ENCODE measurements at regions not wholly inside any gene's neighbourhood (a gene's known extent, or its start where the extent isn't known, plus 50 kb on each side); places are given as distances from the start of the nearest gene placed in this dataset.

DNA sequence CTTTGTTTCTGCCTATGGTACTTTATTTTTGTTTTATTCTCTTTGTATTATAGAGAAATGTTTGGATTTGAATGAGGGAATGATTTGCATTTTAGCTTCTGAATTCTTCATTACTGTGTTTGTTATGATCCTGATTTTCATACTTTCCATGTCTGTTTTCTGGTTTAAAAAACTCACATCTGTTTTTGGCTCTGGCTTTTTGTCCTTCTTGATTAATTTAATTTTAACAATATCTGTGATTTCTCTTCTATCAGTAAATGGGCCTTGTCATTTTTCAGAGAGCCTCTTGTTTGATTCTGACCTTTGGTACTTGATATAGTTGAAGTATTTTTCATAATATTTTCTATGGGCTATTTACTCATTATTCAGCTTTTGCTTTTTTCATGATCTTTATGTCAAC lies 341.6 kb upstream of the HAND2 start:
- no peaks in the 10 kb centered on the region for H3K4me1 ChIP-seq (ENCODE audit: control insufficient read depth, low read length)
- H3F3A ChIP-seq (ENCODE audit: control insufficient read depth, insufficient read depth): no peaks in the 10 kb centered on the region
- H3K4me2 ChIP-seq (ENCODE audit: low read length): no peak overlapping the region
- H3K27ac ChIP-seq (ENCODE audit: low read depth, low read length): no peak overlapping the region
- TF ChIP-seq EZH2phosphoT487 (IDR thresholded peaks at IDR 0.05; ENCODE audit: borderline replicate concordance, low read length): no peak
- TF ChIP-seq, protein P1, sequence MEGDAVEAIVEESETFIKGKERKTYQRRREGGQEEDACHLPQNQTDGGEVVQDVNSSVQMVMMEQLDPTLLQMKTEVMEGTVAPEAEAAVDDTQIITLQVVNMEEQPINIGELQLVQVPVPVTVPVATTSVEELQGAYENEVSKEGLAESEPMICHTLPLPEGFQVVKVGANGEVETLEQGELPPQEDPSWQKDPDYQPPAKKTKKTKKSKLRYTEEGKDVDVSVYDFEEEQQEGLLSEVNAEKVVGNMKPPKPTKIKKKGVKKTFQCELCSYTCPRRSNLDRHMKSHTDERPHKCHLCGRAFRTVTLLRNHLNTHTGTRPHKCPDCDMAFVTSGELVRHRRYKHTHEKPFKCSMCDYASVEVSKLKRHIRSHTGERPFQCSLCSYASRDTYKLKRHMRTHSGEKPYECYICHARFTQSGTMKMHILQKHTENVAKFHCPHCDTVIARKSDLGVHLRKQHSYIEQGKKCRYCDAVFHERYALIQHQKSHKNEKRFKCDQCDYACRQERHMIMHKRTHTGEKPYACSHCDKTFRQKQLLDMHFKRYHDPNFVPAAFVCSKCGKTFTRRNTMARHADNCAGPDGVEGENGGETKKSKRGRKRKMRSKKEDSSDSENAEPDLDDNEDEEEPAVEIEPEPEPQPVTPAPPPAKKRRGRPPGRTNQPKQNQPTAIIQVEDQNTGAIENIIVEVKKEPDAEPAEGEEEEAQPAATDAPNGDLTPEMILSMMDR (IDR thresholded peaks at IDR 0.05; ENCODE audit: low read depth, low read length, poor library complexity, severe bottlenecking): no peak
- H3K9me2 ChIP-seq (replicated peaks; ENCODE audit: control insufficient read depth, low read length): no peaks in the 10 kb centered on the region
- no peaks in the 10 kb centered on the region for H3K36me3 ChIP-seq (ENCODE audit: control insufficient read depth, low read length)
- H3K4me3 ChIP-seq (ENCODE audit: low read length): no peak overlapping the region
- no peaks in the 10 kb centered on the region for H4K20me1 ChIP-seq (ENCODE audit: control insufficient read depth, insufficient read depth, low read depth, low read length)
- H3K9me3 ChIP-seq (ENCODE audit: control insufficient read depth, insufficient read depth, low read length): no peaks in the 10 kb centered on the region
- H3K27me3 ChIP-seq (ENCODE audit: control insufficient read depth, low read length): no peaks in the 10 kb centered on the region
- H3K79me2 ChIP-seq (ENCODE audit: control insufficient read depth, low read length): no peaks in the 10 kb centered on the region

DNA sequence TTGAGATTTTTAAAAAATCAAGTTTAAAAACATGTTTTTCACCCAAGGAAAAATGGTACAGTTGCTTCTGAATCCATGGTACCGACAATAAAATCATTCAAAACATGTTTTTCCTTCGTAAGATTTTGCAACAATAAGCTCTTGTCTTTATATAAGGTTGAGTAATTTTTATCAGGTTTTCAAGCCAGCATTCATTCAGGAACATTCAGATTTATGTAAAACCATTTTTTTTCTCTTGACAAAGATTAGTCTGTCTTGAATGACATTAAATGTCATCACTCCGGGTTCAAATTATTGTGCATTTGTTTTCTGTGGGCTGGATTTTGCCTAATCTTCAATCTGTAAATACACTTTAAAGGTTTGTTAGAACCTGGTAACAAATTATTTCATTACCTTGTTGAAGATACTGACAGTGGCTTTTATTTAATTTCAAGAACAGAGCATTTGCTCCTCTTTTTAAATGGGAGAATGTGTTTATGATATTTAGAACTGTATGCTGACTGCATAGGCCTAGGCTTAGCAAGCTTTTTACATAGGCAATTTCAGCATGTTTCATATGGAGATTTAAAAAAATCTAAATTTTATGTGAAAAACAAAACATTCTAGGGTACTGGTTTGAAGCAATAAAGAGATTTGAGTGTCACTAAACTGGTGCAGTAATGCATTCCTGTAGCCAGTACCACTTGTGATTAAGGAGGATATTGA lies 336.4 kb upstream of the HAND2 start:
- no peak overlapping the region for H3K27ac ChIP-seq (ENCODE audit: low read depth, low read length)
- H3K4me3 ChIP-seq (ENCODE audit: low read length): no peak overlapping the region

DNA sequence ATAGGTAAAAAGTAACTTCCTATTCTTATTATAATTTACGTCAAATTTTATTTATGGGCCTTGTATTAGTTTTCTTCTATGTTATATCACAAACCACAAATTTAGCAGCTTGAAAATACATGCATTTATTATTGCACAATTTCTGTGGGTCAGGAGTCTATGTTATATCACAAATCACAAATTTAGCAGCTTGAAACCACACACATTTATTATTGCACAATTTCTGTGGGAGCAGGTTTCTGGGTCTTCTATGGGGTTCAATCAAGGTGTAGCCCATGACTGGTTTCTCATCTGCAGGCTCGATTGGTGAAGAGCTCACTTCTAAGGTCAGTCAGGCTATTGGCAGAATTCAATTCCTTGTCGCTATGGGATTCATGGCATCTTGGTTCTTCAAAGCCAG lies 332.7 kb upstream of the HAND2 start:
- no peak overlapping the region for H3K4me2 ChIP-seq (ENCODE audit: low read length)
- H4K20me1 ChIP-seq (ENCODE audit: control insufficient read depth, insufficient read depth, low read depth, low read length): no peaks in the 10 kb centered on the region
- H3K4me3 ChIP-seq (ENCODE audit: low read length): no peak overlapping the region
- H3K27me3 ChIP-seq (ENCODE audit: control insufficient read depth, low read length): no peaks in the 10 kb centered on the region
- no peaks in the 10 kb centered on the region for H3K4me1 ChIP-seq (ENCODE audit: control insufficient read depth, low read length)
- no peaks in the 10 kb centered on the region for H3F3A ChIP-seq (ENCODE audit: control insufficient read depth, insufficient read depth)
- no peaks in the 10 kb centered on the region for H3K9me2 ChIP-seq (replicated peaks; ENCODE audit: control insufficient read depth, low read length)
- no peak for TF ChIP-seq EZH2phosphoT487 (IDR thresholded peaks at IDR 0.05; ENCODE audit: borderline replicate concordance, low read length)
- TF ChIP-seq, protein P1 (IDR thresholded peaks at IDR 0.05; ENCODE audit: low read depth, low read length, poor library complexity, severe bottlenecking): no peak
- H3K79me2 ChIP-seq (ENCODE audit: control insufficient read depth, low read length): no peaks in the 10 kb centered on the region
- H3K27ac ChIP-seq (ENCODE audit: low read depth, low read length): no peak overlapping the region
- H3K9me3 ChIP-seq (ENCODE audit: control insufficient read depth, insufficient read depth, low read length): no peaks in the 10 kb centered on the region
- H3K36me3 ChIP-seq (ENCODE audit: control insufficient read depth, low read length): no peaks in the 10 kb centered on the region

More for the DNA sequence above, 336.4 kb upstream of the HAND2 start:
- no peaks in the 10 kb centered on the region for H3F3A ChIP-seq (ENCODE audit: control insufficient read depth, insufficient read depth)
- no peaks in the 10 kb centered on the region for H3K27me3 ChIP-seq (ENCODE audit: control insufficient read depth, low read length)
- H3K9me3 ChIP-seq (ENCODE audit: control insufficient read depth, insufficient read depth, low read length): no peaks in the 10 kb centered on the region
- H3K4me1 ChIP-seq (ENCODE audit: control insufficient read depth, low read length): no peaks in the 10 kb centered on the region
- no peak overlapping the region for H3K4me2 ChIP-seq (ENCODE audit: low read length)
- H3K36me3 ChIP-seq (ENCODE audit: control insufficient read depth, low read length): no peaks in the 10 kb centered on the region
- no peaks in the 10 kb centered on the region for H3K9me2 ChIP-seq (replicated peaks; ENCODE audit: control insufficient read depth, low read length)
- H4K20me1 ChIP-seq (ENCODE audit: control insufficient read depth, insufficient read depth, low read depth, low read length): no peaks in the 10 kb centered on the region
- TF ChIP-seq EZH2phosphoT487 (IDR thresholded peaks at IDR 0.05; ENCODE audit: borderline replicate concordance, low read length): no peak
- TF ChIP-seq, protein P1 (IDR thresholded peaks at IDR 0.05; ENCODE audit: low read depth, low read length, poor library complexity, severe bottlenecking): no peak
- no peaks in the 10 kb centered on the region for H3K79me2 ChIP-seq (ENCODE audit: control insufficient read depth, low read length)
